Esophagus squamous epithelium (tissue), 5 donors: ENCODE measurements at regions not wholly inside any gene's neighbourhood (a gene's known extent, or its start where the extent isn't known, plus 50 kb on each side); places are given as distances from the start of the nearest gene placed in this dataset.

Source experiments
- DNase-seq: peaks from one replicate; lab custom pipeline; 2025; lab: John Stamatoyannopoulos, UW
- H3K27ac ChIP-seq, 4 donors: fragments of 200-600 bp; sonication (generic); one replicate each; pipeline ENCODE4 v1.5.1; 2016 to 2019; ENCODE audit warnings: mild to moderate bottlenecking in 1 of 4
- H3K27me3 ChIP-seq, 4 donors: fragments of 200-600 bp; sonication (generic); 1 replicate in 3 of 4; 2 replicates in 1 of 4; pipeline versions ENCODE4 v1.5.1 to v1.6.0; 2017 to 2021; ENCODE audit warnings: antibody characterized with exemption in 1 of 4
- H3K36me3 ChIP-seq, 3 donors: fragments of 200-600 bp; sonication (generic); one replicate each; pipeline ENCODE4 v1.5.1; 2016 to 2019
- H3K4me1 ChIP-seq, 3 donors: fragments of 200-600 bp; sonication (generic); one replicate each; pipeline ENCODE4 v1.5.1; 2017 to 2019
- H3K4me3 ChIP-seq, 4 donors: fragments of 200-600 bp; sonication (generic); 1 replicate in 3 of 4; 2 replicates in 1 of 4; pipeline ENCODE4 v1.5.1; 2016 to 2019; ENCODE audit warnings: mild to moderate bottlenecking in 2 of 4, moderate library complexity in 1 of 4
- H3K9me3 ChIP-seq, 3 donors: fragments of 200-600 bp; sonication (generic); one replicate each; pipeline ENCODE4 v1.5.1; 2016 to 2019
- POLR2A ChIP-seq, 4 donors: fragments of 450-650 bp; IDR thresholded peaks; one replicate each; pipeline ENCODE4 v1.6.1; 2017; ENCODE audit warnings: antibody characterized with exemption in 4 of 4, mild to moderate bottlenecking in 4 of 4, moderate library complexity in 3 of 4
- WGBS, 2 donors: methylation state at CpG; one replicate each; pipeline ENCODE4 v1.1.5; 2018; 5-methylcytosine and 5-hydroxymethylcytosine counted together
- intact Hi-C: fragments of 100-400 bp; cut with DNase I; formaldehyde crosslinking; loops from one replicate; pipeline ENCODE4 v1.15.0; 2022
- TF ChIP-seq, protein P1 (sequence below), 6 experiments: fragments of 450-650 bp in 4 of 6; fragments of 200-600 bp in 2 of 6; sonication (generic) in 2 of 6; IDR thresholded peaks; one replicate each; pipeline ENCODE4 v1.5.1; 2016 to 2019; ENCODE audit warnings: antibody characterized with exemption in 6 of 6, mild to moderate bottlenecking in 4 of 6, moderate library complexity in 4 of 6
- donor health status: DM: yes; HTN: yes; CAD: no.

DNA sequence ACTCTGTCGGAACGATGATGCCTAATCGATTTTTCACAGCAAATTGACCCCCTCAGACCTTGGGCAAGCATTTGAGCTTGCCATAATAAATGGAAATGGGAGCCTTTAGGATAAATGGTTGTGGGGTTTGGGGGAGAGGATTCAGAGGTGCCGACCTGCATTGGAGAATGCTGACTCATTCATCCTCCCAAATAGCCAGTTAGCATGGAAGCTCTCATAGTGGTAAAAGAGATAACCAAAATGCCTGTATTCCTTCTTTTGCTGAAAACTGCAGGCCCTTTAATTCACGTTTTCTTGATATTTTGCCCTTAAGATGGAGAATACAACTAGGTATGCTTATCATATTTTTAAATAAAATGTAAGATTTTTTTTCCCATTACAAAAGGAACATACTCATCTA, 392.6 kb upstream of the DEPDC1 start:
- Histone ChIP-seq H3K27ac (no peak overlapping the region), H3K27me3 (no peaks in the 10 kb centered on the region), H3K4me3 (no peak overlapping the region), H3K4me1 (no peaks in the 10 kb centered on the region), H3K36me3 (no peaks in the 10 kb centered on the region), H3K9me3 (no peaks in the 10 kb centered on the region)
- intact Hi-C loops, result no loop called here
- TF ChIP-seq, protein P1, sequence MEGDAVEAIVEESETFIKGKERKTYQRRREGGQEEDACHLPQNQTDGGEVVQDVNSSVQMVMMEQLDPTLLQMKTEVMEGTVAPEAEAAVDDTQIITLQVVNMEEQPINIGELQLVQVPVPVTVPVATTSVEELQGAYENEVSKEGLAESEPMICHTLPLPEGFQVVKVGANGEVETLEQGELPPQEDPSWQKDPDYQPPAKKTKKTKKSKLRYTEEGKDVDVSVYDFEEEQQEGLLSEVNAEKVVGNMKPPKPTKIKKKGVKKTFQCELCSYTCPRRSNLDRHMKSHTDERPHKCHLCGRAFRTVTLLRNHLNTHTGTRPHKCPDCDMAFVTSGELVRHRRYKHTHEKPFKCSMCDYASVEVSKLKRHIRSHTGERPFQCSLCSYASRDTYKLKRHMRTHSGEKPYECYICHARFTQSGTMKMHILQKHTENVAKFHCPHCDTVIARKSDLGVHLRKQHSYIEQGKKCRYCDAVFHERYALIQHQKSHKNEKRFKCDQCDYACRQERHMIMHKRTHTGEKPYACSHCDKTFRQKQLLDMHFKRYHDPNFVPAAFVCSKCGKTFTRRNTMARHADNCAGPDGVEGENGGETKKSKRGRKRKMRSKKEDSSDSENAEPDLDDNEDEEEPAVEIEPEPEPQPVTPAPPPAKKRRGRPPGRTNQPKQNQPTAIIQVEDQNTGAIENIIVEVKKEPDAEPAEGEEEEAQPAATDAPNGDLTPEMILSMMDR (IDR thresholded peaks at IDR 0.05), result no peak
- no peak for TF ChIP-seq POLR2A (IDR thresholded peaks at IDR 0.05)
- WGBS, 2 donors, result 70 to 72% methylated on average over 5 of the region's 5 CpGs
- DNase-seq, result no peak

DNA sequence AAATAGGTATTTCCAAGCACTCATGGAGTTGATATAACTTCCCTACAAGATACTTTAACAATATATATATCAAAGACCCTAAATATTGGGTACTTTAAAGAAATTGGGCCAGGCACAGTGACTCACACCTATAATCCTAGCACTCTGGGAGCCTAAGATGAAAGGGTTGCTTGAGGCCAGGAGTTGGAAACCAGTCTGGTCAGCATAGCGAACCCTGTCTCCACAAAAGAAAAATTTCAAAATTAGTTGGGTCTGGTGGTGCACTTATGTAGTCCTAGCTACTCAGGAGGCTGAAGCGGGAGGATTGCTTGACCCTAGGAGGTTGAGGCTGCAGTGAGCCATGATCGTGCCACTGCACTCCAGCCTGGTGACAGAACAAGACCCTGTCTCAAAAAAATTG, 393.9 kb upstream of the DEPDC1 start:
- H3K27me3 ChIP-seq, result no peaks in the 10 kb centered on the region
- H3K4me1 ChIP-seq, result no peaks in the 10 kb centered on the region
- no peak for DNase-seq
- H3K27ac ChIP-seq, result no peak overlapping the region
- intact Hi-C loops, result no loop called here
- no peaks in the 10 kb centered on the region for H3K36me3 ChIP-seq
- H3K4me3 ChIP-seq, result no peak overlapping the region
- H3K9me3 ChIP-seq, result no peaks in the 10 kb centered on the region
- TF ChIP-seq, protein P1 (IDR thresholded peaks at IDR 0.05), result no peak
- no peak for TF ChIP-seq POLR2A (IDR thresholded peaks at IDR 0.05)
- 68 to 69% methylated on average over 3 of the region's 3 CpGs for WGBS, 2 donors

DNA sequence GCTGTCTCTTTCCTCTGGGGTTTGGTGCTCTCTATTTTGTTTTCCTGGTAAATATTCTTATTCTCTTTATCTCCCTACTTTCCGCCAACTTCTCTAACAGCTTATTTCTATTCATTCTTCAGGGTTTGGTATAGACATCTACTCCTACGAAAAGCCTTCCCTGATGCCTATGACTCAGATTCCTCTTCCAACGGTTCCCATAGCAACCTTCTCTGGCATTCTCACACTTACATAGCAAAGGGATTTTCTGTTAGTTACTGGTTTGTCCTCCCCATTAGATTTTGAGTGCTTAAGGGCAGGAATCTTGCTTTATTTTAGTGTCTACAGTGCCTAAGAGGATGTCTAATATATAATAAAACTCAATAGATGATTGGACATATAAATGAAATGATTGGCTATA, 407.6 kb upstream of the DEPDC1 start:
- intact Hi-C loops, result no loop called here
- no peak overlapping the region for H3K27ac ChIP-seq
- H3K4me3 ChIP-seq, result no peak overlapping the region

DNA sequence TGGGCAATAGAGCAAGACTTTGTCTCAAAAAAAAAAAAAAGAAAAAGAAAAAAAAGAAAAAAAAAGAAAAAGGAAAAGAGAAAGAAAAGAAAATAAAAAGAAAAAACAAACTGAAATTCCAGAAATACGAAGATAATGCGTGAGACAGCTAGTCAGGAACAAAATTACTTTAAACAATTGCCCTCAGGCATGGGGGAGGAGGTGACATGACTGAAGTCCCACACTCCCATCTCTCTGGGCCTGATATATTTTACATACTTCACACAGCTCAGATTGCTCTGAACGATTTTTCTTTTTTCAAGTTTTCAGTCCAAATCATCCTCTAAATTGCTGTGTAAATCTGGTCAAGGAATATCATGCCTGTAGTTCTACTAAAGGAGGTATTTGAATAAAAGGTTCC, 409.5 kb upstream of the DEPDC1 start:
- no peaks in the 10 kb centered on the region for H3K4me1 ChIP-seq
- intact Hi-C loops, result no loop called here
- no peak for TF ChIP-seq POLR2A (IDR thresholded peaks at IDR 0.05)
- TF ChIP-seq, protein P1 (IDR thresholded peaks at IDR 0.05), result no peak
- DNase-seq, result no peak
- peaks cover 0 to 6% (median 0%) of the 10 kb centered on the region in 3 donors for H3K9me3 ChIP-seq
- no peak overlapping the region for H3K27ac ChIP-seq
- 81 to 85% methylated on average over 3 of the region's 3 CpGs for WGBS, 2 donors
- no peaks in the 10 kb centered on the region for H3K27me3 ChIP-seq
- no peak overlapping the region for H3K4me3 ChIP-seq
- no peaks in the 10 kb centered on the region for H3K36me3 ChIP-seq

More for the DNA sequence above, 407.6 kb upstream of the DEPDC1 start:
- TF ChIP-seq, protein P1 (IDR thresholded peaks at IDR 0.05), result no peak
- TF ChIP-seq POLR2A (IDR thresholded peaks at IDR 0.05), result no peak
- Histone ChIP-seq H3K27me3 (no peaks in the 10 kb centered on the region), H3K4me1 (no peaks in the 10 kb centered on the region), H3K36me3 (no peaks in the 10 kb centered on the region), H3K9me3 (no peaks in the 10 kb centered on the region)
- DNase-seq, result no peak
- 49 to 55% methylated on average over 3 of the region's 3 CpGs for WGBS, 2 donors

DNA sequence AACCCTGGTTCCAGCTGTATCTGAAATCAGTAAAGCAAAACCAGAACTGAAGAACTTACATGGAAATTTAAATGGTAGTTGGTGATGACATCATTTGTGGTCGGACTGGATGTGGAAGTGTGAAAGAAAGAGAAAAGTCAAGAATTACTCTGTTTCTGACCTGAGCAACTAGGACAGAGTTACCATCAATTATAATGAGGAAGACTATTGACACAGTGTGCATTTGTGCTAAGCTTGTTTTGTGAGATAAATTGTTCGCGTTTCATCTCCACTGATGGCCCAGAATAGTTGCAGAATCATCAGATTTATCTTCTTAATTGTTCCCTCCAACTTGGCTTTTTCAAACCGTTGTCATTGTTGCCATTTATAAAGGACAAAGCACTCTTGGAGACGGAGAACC, 410.6 kb upstream of the DEPDC1 start:
- Histone ChIP-seq H3K9me3 (peaks cover 0 to 6% (median 0%) of the 10 kb centered on the region in 3 donors), H3K36me3 (no peaks in the 10 kb centered on the region), H3K27ac (no peak overlapping the region), H3K4me1 (no peaks in the 10 kb centered on the region), H3K27me3 (no peaks in the 10 kb centered on the region), H3K4me3 (no peak overlapping the region)
- DNase-seq, result no peak
- intact Hi-C loops, result no loop called here
- WGBS, 2 donors, result 70 to 76% methylated on average over 5 of the region's 5 CpGs
- TF ChIP-seq, protein P1 (IDR thresholded peaks at IDR 0.05), result no peak
- no peak for TF ChIP-seq POLR2A (IDR thresholded peaks at IDR 0.05)
